Endothelial cell (in vitro differentiated cells): ENCODE measurements at regions not wholly inside any gene's neighbourhood (a gene's known extent, or its start where the extent isn't known, plus 50 kb on each side); places are given as distances from the start of the nearest gene placed in this dataset.

Source experiments
- DNase-seq: peaks from one replicate; pipeline ENCODE4 v3.0.0; 2021; ENCODE audit warnings: low spot score
- H3K27ac Mint-ChIP-seq: one replicate; pipeline ENCODE4 v1.8.0; 2021; ENCODE audit warnings: mixed read lengths, inconsistent platforms; ENCODE audit not compliant: unreplicated experiment
- H3K27me3 Mint-ChIP-seq: one replicate; pipeline ENCODE4 v1.8.0; 2021; ENCODE audit warnings: mild to moderate bottlenecking, moderate library complexity, mixed read lengths, inconsistent platforms; ENCODE audit not compliant: unreplicated experiment
- H3K36me3 Mint-ChIP-seq: one replicate; pipeline ENCODE4 v1.8.0; 2021; ENCODE audit warnings: mild to moderate bottlenecking, low read depth, mixed read lengths, inconsistent platforms; ENCODE audit not compliant: unreplicated experiment
- H3K4me1 Mint-ChIP-seq: one replicate; pipeline ENCODE4 v1.8.0; 2021; ENCODE audit warnings: mild to moderate bottlenecking, mixed read lengths, inconsistent platforms; ENCODE audit not compliant: unreplicated experiment
- H3K4me3 Mint-ChIP-seq: one replicate; pipeline ENCODE4 v1.8.0; 2021; ENCODE audit warnings: mild to moderate bottlenecking, mixed read lengths, inconsistent platforms; ENCODE audit not compliant: unreplicated experiment
- H3K9me3 Mint-ChIP-seq: one replicate; pipeline ENCODE4 v1.8.0; 2021; ENCODE audit warnings: mixed read lengths, inconsistent platforms; ENCODE audit not compliant: unreplicated experiment
- TF ChIP-seq, protein P1 (sequence below): fragments of 200-600 bp; sonication (generic); IDR thresholded peaks from one replicate; pipeline ENCODE4 v1.5.0; 2021; ENCODE audit warnings: antibody characterized with exemption; ENCODE audit not compliant: unreplicated experiment

- TF ChIP-seq, protein P1, sequence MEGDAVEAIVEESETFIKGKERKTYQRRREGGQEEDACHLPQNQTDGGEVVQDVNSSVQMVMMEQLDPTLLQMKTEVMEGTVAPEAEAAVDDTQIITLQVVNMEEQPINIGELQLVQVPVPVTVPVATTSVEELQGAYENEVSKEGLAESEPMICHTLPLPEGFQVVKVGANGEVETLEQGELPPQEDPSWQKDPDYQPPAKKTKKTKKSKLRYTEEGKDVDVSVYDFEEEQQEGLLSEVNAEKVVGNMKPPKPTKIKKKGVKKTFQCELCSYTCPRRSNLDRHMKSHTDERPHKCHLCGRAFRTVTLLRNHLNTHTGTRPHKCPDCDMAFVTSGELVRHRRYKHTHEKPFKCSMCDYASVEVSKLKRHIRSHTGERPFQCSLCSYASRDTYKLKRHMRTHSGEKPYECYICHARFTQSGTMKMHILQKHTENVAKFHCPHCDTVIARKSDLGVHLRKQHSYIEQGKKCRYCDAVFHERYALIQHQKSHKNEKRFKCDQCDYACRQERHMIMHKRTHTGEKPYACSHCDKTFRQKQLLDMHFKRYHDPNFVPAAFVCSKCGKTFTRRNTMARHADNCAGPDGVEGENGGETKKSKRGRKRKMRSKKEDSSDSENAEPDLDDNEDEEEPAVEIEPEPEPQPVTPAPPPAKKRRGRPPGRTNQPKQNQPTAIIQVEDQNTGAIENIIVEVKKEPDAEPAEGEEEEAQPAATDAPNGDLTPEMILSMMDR: no peak
- Mint-ChIP-seq H3K27ac (no peak overlapping the region), H3K9me3 (no peaks in the 10 kb centered on the region), H3K4me3 (no peak overlapping the region), H3K36me3 (no peaks in the 10 kb centered on the region), H3K27me3 (peaks cover 8% of the 10 kb centered on the region), H3K4me1 (peaks cover 41% of the 10 kb centered on the region)
- DNase-seq: no peak
Observed at GRCh38 chr12:11962860-11963259, 107.9 kb upstream of the BCL2L14 start.

DNA sequence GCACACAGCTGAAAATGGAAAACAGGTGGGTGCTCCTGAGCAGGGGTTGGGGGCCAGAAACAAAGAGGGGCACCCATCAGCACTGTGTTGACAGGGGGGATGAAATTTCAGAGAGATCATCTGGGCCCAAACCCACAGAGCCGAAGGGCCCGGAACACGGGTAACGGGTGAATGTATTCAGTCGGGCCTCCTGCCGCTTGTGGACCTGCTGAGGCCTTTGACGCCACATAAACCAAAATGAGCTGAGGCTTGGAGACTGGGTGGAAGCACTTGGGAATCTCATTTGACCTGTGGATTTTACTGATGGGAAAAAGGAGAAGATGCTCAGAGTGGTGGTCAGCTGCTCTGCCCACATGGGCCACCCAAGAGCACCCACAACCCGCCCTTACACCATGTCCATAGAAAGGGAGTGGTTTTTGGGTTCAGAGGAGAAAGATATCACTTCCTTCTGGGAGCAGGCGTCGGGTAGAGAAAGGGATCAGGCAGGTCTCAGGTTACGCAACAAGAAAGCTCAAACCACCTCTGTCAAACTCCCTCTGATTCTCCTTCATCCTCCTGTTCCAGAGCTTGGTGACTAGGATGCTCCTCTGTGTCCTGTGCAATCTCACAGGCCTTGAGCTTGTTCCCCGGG is 106.8 kb upstream of the BCL2L14 start:
- TF ChIP-seq, protein P1: no peak
- Mint-ChIP-seq H3K36me3 (no peaks in the 10 kb centered on the region), H3K27me3 (peaks cover 10% of the 10 kb centered on the region), H3K9me3 (no peaks in the 10 kb centered on the region), H3K4me1 (peaks cover 42% of the 10 kb centered on the region), H3K27ac (peak overlapping the region; percentile 27), H3K4me3 (no peak overlapping the region)
- DNase-seq: no peak

- Mint-ChIP-seq H3K36me3 (no peaks in the 10 kb centered on the region), H3K4me3 (no peak overlapping the region), H3K4me1 (peaks cover 42% of the 10 kb centered on the region), H3K9me3 (no peaks in the 10 kb centered on the region), H3K27ac (peak overlapping the region; percentile 39), H3K27me3 (peaks cover 10% of the 10 kb centered on the region)
- no peak for DNase-seq
- TF ChIP-seq, protein P1: no peak
Observed at GRCh38 chr12:11965258-11965910, 105.4 kb upstream of the BCL2L14 start.

DNA sequence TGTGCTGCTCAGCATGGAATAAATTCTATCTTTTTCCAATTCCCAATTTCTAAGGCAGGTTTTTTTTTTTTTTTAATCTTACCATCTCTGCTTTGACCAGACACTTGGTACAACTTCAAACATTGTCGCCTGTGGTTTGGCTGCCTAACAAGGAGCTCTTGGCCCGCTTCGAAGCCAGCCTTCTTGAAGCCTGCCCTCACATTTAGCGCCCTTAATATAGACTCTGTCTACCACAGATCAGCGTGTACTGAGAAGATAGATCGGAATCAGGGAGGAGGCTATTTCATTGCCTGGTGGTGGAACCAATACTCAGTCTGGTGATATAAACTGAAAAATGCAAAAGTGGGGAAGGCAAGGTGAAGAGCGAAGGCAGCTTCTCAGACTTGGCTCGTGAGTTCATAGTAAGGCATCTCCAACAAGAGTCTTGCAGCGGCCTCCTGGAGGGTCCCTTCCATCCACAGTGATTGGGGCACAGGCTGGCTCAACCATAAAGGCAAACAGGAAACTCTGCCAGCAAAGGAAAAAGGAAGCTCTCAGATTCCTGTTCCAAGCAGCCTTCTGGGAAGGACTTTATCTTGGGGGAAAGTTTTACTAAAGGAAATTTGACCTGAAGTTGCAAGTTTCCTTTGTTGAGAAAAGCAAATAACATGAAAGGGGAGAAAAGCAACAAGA is 103.2 kb upstream of the BCL2L14 start:
- peak; percentile 34 for DNase-seq
- Mint-ChIP-seq H3K36me3 (no peaks in the 10 kb centered on the region), H3K4me3 (peak overlapping the region; percentile 22), H3K27me3 (peaks cover 11% of the 10 kb centered on the region), H3K27ac (peak overlapping the region; percentile 98), H3K9me3 (no peaks in the 10 kb centered on the region), H3K4me1 (peaks cover 40% of the 10 kb centered on the region)
- TF ChIP-seq, protein P1: no peak

DNA sequence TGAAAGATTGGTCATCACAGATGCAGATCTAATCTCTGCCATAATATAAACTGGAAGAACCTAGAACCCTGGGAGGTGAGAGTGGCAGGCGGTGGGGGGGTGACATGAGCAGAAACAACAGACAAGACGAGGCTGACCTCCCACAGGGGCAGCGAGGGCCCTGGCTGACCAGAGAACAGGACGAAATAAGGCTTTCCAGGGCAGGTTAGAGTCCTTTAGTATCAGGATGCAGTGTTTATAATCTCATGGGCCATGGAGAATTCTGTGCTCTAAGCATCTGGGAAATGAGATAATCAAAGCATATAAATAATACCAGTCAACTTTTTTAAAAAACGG is 102.7 kb upstream of the BCL2L14 start:
- peak overlapping the region; percentile 98 for H3K27ac Mint-ChIP-seq
- peaks cover 11% of the 10 kb centered on the region for H3K27me3 Mint-ChIP-seq
- TF ChIP-seq, protein P1: no peak
- H3K4me3 Mint-ChIP-seq: peak overlapping the region; percentile 22
- peaks cover 40% of the 10 kb centered on the region for H3K4me1 Mint-ChIP-seq
- no peaks in the 10 kb centered on the region for H3K9me3 Mint-ChIP-seq
- peak; percentile 25 for DNase-seq
- no peaks in the 10 kb centered on the region for H3K36me3 Mint-ChIP-seq
